ENCODE measurements at regions not wholly inside any gene's neighbourhood (a gene's known extent, or its start where the extent isn't known, plus 50 kb on each side); places are given as distances from the start of the nearest gene placed in this dataset.

GRCh38 chr12:92070054-92070863, 75.4 kb downstream of the BTG1 start:
- H3K27ac ChIP-seq: no peak overlapping the region
- TF ChIP-seq CTCF (conservative IDR thresholded peaks at IDR 0.05): no peak

GRCh38 chr12:92068459-92068858, 77.2 kb downstream of the BTG1 start:
- H3K27ac ChIP-seq: no peak overlapping the region

GRCh38 chr12:92065639-92066038, 80.0 kb downstream of the BTG1 start:
- no peak overlapping the region for H3K27ac ChIP-seq
- TF ChIP-seq CTCF (conservative IDR thresholded peaks at IDR 0.05) (no peak), ZFX (IDR thresholded peaks at IDR 0.05) (no peak)

More at GRCh38 chr12:92068459-92068858, 77.2 kb downstream of the BTG1 start:
- TF ChIP-seq ZFX (IDR thresholded peaks at IDR 0.05) (no peak), CTCF (conservative IDR thresholded peaks at IDR 0.05) (no peak)

- H3K27ac ChIP-seq: no peak overlapping the region
- no peak for TF ChIP-seq CTCF (conservative IDR thresholded peaks at IDR 0.05)
- no peak for TF ChIP-seq ZFX (IDR thresholded peaks at IDR 0.05)
Observed at GRCh38 chr12:92065018-92065499, 80.6 kb downstream of the BTG1 start.

- no peak for TF ChIP-seq CTCF (conservative IDR thresholded peaks at IDR 0.05)
- no peak for TF ChIP-seq ZFX (IDR thresholded peaks at IDR 0.05)
- H3K27ac ChIP-seq: no peak overlapping the region
Observed at GRCh38 chr12:92064422-92064821, 81.2 kb downstream of the BTG1 start.

- no peak overlapping the region for H3K27ac ChIP-seq
- TF ChIP-seq ZFX (IDR thresholded peaks at IDR 0.05) (no peak), CTCF (conservative IDR thresholded peaks at IDR 0.05) (no peak)
Observed at GRCh38 chr12:92063641-92064040, 82.0 kb downstream of the BTG1 start.
